ENCODE measurements at regions not wholly inside any gene's neighbourhood (a gene's known extent, or its start where the extent isn't known, plus 50 kb on each side); places are given as distances from the start of the nearest gene placed in this dataset.

- ChIA-PET POLR2A (ENCODE audit: partially characterized antibody) (no interaction called here), CTCF (ENCODE audit: partially characterized antibody) (interaction anchor here (1.4 kb wide), 1 partner anchor 12 kb away, joined by 6 read pairs; no protein-coding TSS in a partner anchor)
- Histone ChIP-seq H2BK20ac (ENCODE audit: low read length) (no peak overlapping the region), H3K56ac (replicated peaks; ENCODE audit: insufficient read length, low read depth, low read length) (no peak overlapping the region), H3K4me1 (replicated peaks in 1 of 4; ENCODE audit: control insufficient read depth in 3 of 4, insufficient read depth in 4 of 4, low read length in 3 of 4) (no peaks in the 10 kb centered on the region), H3K36me3 (ENCODE audit: control insufficient read depth in 2 of 4, insufficient read depth in 4 of 4, low read length in 3 of 4) (no peaks in the 10 kb centered on the region), H3K23me2 (ENCODE audit: low read depth, low read length) (no peaks in the 10 kb centered on the region), H3K4ac (replicated peaks; ENCODE audit: insufficient read length, low read depth, low read length) (no peak overlapping the region), H4K8ac (ENCODE audit: extremely low read depth, insufficient read depth, low read length) (no peak overlapping the region), H3K27ac (ENCODE audit: low read depth, low read length) (no peak overlapping the region), H2BK5ac (ENCODE audit: low read depth, low read length) (no peak overlapping the region), H3K4me3 (ENCODE audit: extremely low read depth in 1 of 4, insufficient read depth in 2 of 4, low read depth in 3 of 4, low read length in 4 of 4) (no peak overlapping the region), H3K27me3 (replicated peaks in 1 of 4; ENCODE audit: control insufficient read depth in 3 of 4, extremely low read depth in 1 of 4, insufficient read depth in 3 of 4, low read length in 3 of 4) (no peaks in the 10 kb centered on the region), H3K79me1 (ENCODE audit: low read depth, low read length) (no peaks in the 10 kb centered on the region), H2BK15ac (ENCODE audit: low read length) (no peak overlapping the region), H3K4me2 (ENCODE audit: insufficient read depth in 1 of 2, low read depth in 2 of 2, low read length in 2 of 2) (no peak overlapping the region), H4K5ac (ENCODE audit: insufficient read length, low read depth, low read length) (no peak overlapping the region), H4K91ac (replicated peaks; ENCODE audit: insufficient read length, low read length) (no peak overlapping the region), H2AFZ (ENCODE audit: low read length) (no peak overlapping the region), H3K9ac (replicated peaks in 1 of 4; ENCODE audit: extremely low read depth in 1 of 4, low read depth in 3 of 4, low read length in 3 of 4) (no peak overlapping the region), H3K23ac (ENCODE audit: insufficient read length) (no peak overlapping the region), H2BK12ac (ENCODE audit: low read depth, low read length) (no peak overlapping the region), H3K14ac (ENCODE audit: insufficient read length) (no peak overlapping the region), H2BK120ac (replicated peaks; ENCODE audit: low read depth, low read length) (no peak overlapping the region), H4K20me1 (replicated peaks in 1 of 2; ENCODE audit: control insufficient read depth in 1 of 2, insufficient read depth in 2 of 2, low read length in 2 of 2) (no peaks in the 10 kb centered on the region), H2AK5ac (ENCODE audit: low read depth, low read length) (no peak overlapping the region), H3K79me2 (ENCODE audit: control insufficient read depth in 1 of 2, insufficient read depth in 2 of 2, low read length in 2 of 2) (no peaks in the 10 kb centered on the region), H3K9me3 (ENCODE audit: insufficient read depth in 2 of 2, low read depth in 1 of 2, low read length in 1 of 2) (peaks cover 7 to 10% of the 10 kb centered on the region in 2 experiments; a peak in 2 of 4 replicates), H3K18ac (ENCODE audit: extremely low read depth, low read length) (no peak overlapping the region)
- WGBS, 2 experiments (ENCODE audit: extremely low coverage in 1 of 2, insufficient coverage in 1 of 2, insufficient read length in 1 of 2, insufficient replicate concordance in 2 of 2, low coverage in 1 of 2, low lambda C conversion rate in 2 of 2, missing lambda C conversion rate in 1 of 2), result 95% methylated on average over 1 of the region's 1 CpG; no CpG with 5 or more reads in 1 of the 2 experiments
- FAIRE-seq (no peak), DNase-seq (ENCODE audit: low read depth in 1 of 2, low spot score in 2 of 2) (no peak)
- TF ChIP-seq RBBP5 (IDR thresholded peaks at IDR 0.05; ENCODE audit: borderline replicate concordance, low read depth, low read length) (no peak), CHD2 (IDR thresholded peaks at IDR 0.05; ENCODE audit: low read length) (no peak), YY1 (IDR thresholded peaks at IDR 0.05; ENCODE audit: low read depth, low read length) (no peak), POLR2A (IDR thresholded peaks at IDR 0.05; ENCODE audit: control extremely low read depth in 1 of 2, low read depth in 2 of 2, low read length in 2 of 2) (no peak), MAFK (IDR thresholded peaks at IDR 0.05; ENCODE audit: low read depth, low read length) (no peak), POLR2AphosphoS5 (IDR thresholded peaks at IDR 0.05; ENCODE audit: low read depth, low read length) (no peak)
Measured at GRCh38 chr5:124172389-124173003, 573.9 kb downstream of the ZNF608 start.

All from H1 (cell line).